Activated naive CD4-positive, alpha-beta T cell treated with anti-CD3 and anti-CD28 coated beads for 36 hours (primary cell): ENCODE measurements at regions not wholly inside any gene's neighbourhood (a gene's known extent, or its start where the extent isn't known, plus 50 kb on each side); places are given as distances from the start of the nearest gene placed in this dataset.

ENCODE experiments used
- CTCF ChIA-PET: fragments of 350-600 bp; sonication (Branson Sonifier 250); formaldehyde crosslinking; loops from one replicate; lab custom pipeline; 2021; ENCODE audit warnings: antibody characterized with exemption; lab: Charles Lee
- DNase-seq: peaks from one replicate; pipeline ENCODE4 v3.0.0-alpha.2; 2020
- H3K27ac Mint-ChIP-seq: one replicate; pipeline ENCODE4 v1.8.0; 2021; ENCODE audit warnings: mild to moderate bottlenecking, mixed read lengths
- H3K27me3 Mint-ChIP-seq: one replicate; pipeline ENCODE4 v1.8.0; 2021; ENCODE audit warnings: low read depth, mixed read lengths
- H3K36me3 Mint-ChIP-seq: one replicate; pipeline ENCODE4 v1.8.0; 2021; ENCODE audit warnings: low read depth, mixed read lengths
- H3K4me1 Mint-ChIP-seq: one replicate; pipeline ENCODE4 v1.8.0; 2021; ENCODE audit warnings: low read depth, mixed read lengths
- H3K4me3 Mint-ChIP-seq: one replicate; pipeline ENCODE4 v1.8.0; 2021; ENCODE audit warnings: mild to moderate bottlenecking, moderate library complexity, mixed read lengths
- H3K9me3 Mint-ChIP-seq: one replicate; pipeline ENCODE4 v1.8.0; 2021; ENCODE audit warnings: mixed read lengths
- intact Hi-C: fragments of 100-400 bp; cut with micrococcal nuclease; formaldehyde crosslinking; loops from one replicate; pipeline ENCODE4 v1.15.1; 2023

DNA sequence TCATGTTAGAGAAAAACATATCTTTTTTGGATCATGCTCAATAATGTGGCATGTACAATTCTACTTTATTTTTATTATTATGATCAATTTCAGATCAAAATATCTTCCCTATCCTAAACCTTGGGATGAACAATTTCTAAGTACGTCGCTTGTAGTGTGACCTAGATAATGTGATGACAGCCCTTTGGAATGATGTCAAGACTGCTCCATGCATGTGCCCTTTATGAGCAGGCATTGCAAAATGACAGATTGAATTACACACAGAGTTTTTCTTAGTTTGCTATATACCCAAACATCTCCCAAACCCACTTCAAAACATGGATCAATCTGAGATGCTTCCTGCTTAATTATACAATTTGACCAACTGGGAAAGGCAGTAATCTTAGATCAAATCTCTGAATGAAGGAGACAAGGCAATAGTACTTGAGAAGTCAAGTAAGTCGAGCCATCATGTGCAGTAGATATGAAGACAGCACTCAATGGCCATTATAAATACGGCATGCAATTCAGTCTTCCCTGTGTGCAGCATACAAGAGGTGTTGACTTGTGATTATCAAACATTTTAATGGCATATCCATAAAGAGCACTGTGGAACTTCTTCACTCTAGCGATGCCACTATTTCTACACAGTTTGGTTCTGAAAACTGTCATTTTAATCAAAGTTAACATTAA is 294.8 kb downstream of the RNF144B start:
- CTCF ChIA-PET = no interaction called here
- peaks cover 4% of the 10 kb centered on the region for H3K9me3 Mint-ChIP-seq
- H3K4me3 Mint-ChIP-seq = no peak overlapping the region
- H3K27me3 Mint-ChIP-seq = no peaks in the 10 kb centered on the region
- no peaks in the 10 kb centered on the region for H3K4me1 Mint-ChIP-seq
- DNase-seq = no peak
- no peak overlapping the region for H3K27ac Mint-ChIP-seq
- intact Hi-C loops = no loop called here
- no peaks in the 10 kb centered on the region for H3K36me3 Mint-ChIP-seq

DNA sequence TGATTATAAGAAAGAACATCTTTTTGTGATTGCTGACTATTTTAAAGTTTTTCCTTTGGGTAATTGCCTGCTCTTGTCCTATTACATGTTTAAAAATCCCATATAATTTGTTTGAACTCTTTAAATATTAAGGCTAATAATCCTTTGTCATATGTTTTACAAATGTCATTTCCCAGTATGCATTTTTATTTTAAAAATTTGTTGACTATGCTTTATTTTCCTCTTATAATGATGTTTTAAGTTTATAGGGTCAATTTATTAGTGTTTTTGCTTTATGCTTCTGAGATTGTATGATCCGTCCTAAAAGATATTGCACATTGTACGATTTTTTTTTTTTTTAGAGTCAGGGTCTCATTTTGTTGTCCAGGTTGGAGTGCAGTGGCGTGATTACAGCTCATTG is 297.2 kb downstream of the RNF144B start:
- no peak for DNase-seq
- no peaks in the 10 kb centered on the region for H3K4me1 Mint-ChIP-seq
- H3K4me3 Mint-ChIP-seq = no peak overlapping the region
- CTCF ChIA-PET = no interaction called here
- H3K27me3 Mint-ChIP-seq = no peaks in the 10 kb centered on the region
- intact Hi-C loops = no loop called here
- no peaks in the 10 kb centered on the region for H3K9me3 Mint-ChIP-seq
- no peaks in the 10 kb centered on the region for H3K36me3 Mint-ChIP-seq
- no peak overlapping the region for H3K27ac Mint-ChIP-seq

DNA sequence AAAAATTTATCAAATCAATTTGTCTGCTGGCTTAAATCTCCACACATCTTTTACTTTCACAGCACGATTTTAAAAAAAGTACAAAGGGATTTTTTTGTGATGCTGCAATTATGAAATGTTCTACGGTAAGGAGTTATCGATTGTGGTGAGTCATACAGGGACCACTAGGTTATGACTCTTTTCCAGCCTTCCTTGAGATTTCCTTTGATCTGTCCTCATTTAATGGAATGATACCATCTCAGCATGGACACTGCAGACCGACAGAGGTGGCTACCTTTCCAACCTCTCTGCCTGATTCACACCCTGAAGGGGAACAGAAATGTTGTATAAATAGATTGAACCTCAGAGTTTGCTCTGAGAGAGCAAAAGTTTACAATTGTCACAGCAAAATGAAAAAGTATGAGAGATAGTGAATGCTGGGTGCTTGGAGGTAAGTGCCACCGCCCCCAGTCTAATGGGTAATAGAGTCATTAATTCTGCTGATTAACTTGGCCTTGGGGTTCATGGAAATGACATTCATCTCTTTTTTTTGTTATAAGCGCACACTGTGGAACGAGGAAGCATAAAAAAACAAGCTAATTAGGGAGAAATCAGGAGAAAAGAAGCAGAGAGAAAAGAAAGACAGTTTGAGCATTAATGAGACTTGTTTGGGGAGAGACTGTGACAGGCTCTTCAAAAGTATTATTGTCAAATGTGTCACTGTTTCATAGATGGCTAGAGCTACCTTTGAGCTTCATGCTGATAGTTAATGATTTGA is 306.0 kb downstream of the RNF144B start:
- DNase-seq = no peak
- Mint-ChIP-seq H3K4me1 (no peaks in the 10 kb centered on the region), H3K36me3 (no peaks in the 10 kb centered on the region), H3K27me3 (no peaks in the 10 kb centered on the region), H3K4me3 (no peak overlapping the region), H3K27ac (no peak overlapping the region), H3K9me3 (no peaks in the 10 kb centered on the region)
- intact Hi-C loops = no loop called here
- CTCF ChIA-PET = no interaction called here

DNA sequence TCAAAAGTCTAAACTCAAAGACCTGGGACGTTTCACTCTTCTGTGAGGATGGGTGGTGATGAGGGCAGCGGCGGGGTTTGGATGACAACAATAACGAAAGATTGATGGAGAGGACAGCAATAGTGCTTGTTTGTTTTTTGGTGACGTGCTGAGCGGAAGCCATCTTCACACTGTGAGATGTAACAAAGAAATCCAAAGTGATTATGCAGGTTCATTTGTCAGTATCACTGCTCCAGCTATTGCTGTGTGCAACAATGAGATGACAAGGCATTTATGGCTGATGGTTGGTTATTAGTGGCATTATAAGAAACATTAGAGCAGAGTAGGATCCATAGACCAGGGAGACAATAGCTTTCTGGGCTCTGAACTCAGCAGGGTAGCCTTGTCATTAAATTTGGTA is 306.7 kb downstream of the RNF144B start:
- Mint-ChIP-seq H3K27ac (no peak overlapping the region), H3K9me3 (no peaks in the 10 kb centered on the region)
- CTCF ChIA-PET = no interaction called here

DNA sequence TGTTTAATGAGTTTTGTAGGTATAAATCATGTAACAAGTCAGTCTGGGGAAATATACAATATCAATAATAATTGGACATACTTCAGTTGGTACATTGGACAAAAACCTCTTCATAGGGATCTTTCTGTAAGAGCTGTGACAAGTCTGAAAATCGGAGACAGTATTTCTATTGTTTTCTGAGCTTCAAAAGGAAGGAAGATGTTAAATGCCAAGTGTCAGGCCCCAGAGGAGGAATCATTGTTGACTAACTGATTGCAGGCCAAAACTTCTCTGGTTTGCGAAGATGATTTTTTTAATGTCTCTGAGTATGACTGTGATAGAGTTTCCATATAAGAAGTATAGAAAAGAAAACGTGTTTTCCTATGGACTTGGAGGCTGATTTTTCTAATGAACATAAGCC is 316.4 kb downstream of the RNF144B start:
- Mint-ChIP-seq H3K9me3 (peaks cover 2% of the 10 kb centered on the region), H3K4me3 (no peak overlapping the region), H3K27me3 (no peaks in the 10 kb centered on the region), H3K4me1 (no peaks in the 10 kb centered on the region), H3K36me3 (no peaks in the 10 kb centered on the region), H3K27ac (no peak overlapping the region)
- DNase-seq = no peak
- intact Hi-C loops = no loop called here
- CTCF ChIA-PET = no interaction called here

More for the DNA sequence above, 306.7 kb downstream of the RNF144B start:
- intact Hi-C loops = no loop called here
- no peak overlapping the region for H3K4me3 Mint-ChIP-seq
- no peaks in the 10 kb centered on the region for H3K27me3 Mint-ChIP-seq
- H3K36me3 Mint-ChIP-seq = no peaks in the 10 kb centered on the region
- no peaks in the 10 kb centered on the region for H3K4me1 Mint-ChIP-seq
- DNase-seq = no peak

DNA sequence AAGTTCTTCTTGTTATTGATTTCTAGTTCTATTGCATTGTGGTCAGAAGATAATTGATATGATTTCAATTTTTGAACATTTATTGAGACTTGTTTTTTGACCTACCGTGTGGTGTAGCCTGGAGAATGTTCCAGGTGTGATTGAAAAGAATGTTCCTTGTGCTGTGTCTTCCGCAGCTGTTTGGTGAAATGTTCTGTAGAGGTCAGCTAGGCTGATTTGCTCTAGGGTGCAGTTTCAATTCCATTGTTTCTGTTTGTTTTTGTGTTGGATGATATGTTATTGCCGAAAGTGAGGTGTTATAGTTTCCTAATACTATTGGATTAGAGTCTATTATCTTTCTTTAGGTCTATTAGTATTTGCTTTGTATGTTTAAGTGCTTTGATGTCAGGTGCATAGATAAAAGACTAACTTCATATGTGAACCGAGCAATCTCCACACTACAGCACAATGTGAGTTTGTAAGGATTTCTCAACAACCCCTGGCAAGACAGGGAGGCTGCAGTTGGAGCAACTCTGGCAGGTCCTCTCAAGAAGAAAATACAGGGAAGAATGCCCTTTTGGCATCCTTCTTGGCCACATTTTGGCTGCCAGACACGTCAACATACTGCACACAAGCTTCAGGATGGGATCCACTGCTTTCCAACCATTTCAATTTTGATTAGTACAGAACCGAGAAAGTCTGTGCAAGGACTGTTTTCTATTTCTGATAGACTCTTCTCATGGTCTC is 320.7 kb downstream of the RNF144B start:
- CTCF ChIA-PET = no interaction called here
- H3K27ac Mint-ChIP-seq = no peak overlapping the region
- no peaks in the 10 kb centered on the region for H3K27me3 Mint-ChIP-seq
- no peaks in the 10 kb centered on the region for H3K36me3 Mint-ChIP-seq
- DNase-seq = no peak
- H3K4me1 Mint-ChIP-seq = no peaks in the 10 kb centered on the region
- intact Hi-C loops = no loop called here
- no peak overlapping the region for H3K4me3 Mint-ChIP-seq
- H3K9me3 Mint-ChIP-seq = peaks cover 2% of the 10 kb centered on the region

DNA sequence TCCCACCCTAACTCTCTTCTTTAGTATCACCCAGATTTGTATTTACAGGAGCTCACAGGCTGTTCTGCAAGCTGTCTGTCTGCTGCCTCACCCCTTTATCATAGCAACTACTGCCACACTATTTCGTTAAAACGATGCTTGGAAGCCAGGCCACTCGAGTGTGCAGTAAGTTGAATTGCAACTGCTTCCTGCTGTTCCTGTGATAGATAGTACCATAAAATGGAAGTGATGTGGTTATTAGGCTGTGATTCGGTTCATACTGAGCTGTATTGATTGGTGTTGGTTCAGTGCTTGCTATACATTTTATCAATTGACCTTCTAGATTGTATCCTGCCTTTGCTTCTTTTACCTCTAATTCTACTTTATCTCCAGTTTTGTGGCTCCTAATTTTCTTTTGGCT is 325.4 kb downstream of the RNF144B start:
- DNase-seq = no peak
- H3K27ac Mint-ChIP-seq = no peak overlapping the region
- CTCF ChIA-PET = no interaction called here
- no peaks in the 10 kb centered on the region for H3K36me3 Mint-ChIP-seq
- peaks cover 2% of the 10 kb centered on the region for H3K27me3 Mint-ChIP-seq
- H3K4me3 Mint-ChIP-seq = no peak overlapping the region
- H3K9me3 Mint-ChIP-seq = peaks cover 2% of the 10 kb centered on the region
- intact Hi-C loops = no loop called here
- no peaks in the 10 kb centered on the region for H3K4me1 Mint-ChIP-seq

DNA sequence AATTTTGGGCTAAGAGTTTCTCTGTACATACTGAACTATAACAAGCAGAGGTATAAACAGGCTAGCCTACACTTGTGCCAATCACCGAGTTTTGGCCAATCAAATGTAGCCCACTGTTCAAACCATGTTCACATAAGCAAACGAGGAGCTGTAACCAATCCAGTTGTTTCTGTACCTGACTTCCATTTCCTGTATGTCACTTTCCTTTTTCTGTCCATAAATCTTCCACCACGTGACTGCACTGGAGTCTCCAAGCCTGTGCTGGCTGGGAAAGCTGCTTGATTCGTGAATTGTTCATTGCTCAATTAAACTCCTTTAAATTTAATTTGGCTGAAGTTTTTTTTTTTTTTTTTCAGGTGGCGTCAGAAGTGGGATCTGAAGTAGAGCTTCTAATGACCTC is 332.9 kb downstream of the RNF144B start:
- Mint-ChIP-seq H3K4me1 (no peaks in the 10 kb centered on the region), H3K4me3 (no peak overlapping the region), H3K9me3 (no peaks in the 10 kb centered on the region), H3K27me3 (peaks cover 2% of the 10 kb centered on the region), H3K27ac (no peak overlapping the region), H3K36me3 (no peaks in the 10 kb centered on the region)
- DNase-seq = no peak
- intact Hi-C loops = no loop called here
- CTCF ChIA-PET = interaction anchor here (1.0 kb wide), 1 partner anchor 57 kb away, joined by 3 read pairs; no protein-coding TSS in a partner anchor

DNA sequence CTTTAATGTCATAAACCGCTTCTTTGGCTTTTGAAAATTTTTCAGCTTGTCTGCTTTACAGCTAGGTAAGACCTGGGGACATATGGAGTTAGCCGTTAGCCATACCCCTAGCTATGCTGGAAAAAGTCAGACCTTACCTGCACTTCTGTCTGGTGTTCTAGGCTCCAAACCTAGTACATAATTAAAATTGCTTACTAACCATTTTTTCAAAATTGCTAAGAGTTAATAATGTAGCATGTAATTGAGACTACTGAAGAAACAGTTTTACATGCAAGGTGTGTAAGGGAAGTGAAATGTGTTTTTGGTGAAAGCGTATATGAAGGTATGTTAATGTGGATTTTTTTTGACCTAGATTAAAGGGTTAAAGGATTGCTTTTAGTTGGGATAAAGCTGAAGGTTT is 336.9 kb downstream of the RNF144B start:
- DNase-seq = no peak
- H3K4me3 Mint-ChIP-seq = no peak overlapping the region
- no peaks in the 10 kb centered on the region for H3K4me1 Mint-ChIP-seq
- no peaks in the 10 kb centered on the region for H3K27me3 Mint-ChIP-seq
- intact Hi-C loops = no loop called here
- H3K36me3 Mint-ChIP-seq = no peaks in the 10 kb centered on the region
- no peaks in the 10 kb centered on the region for H3K9me3 Mint-ChIP-seq
- no peak overlapping the region for H3K27ac Mint-ChIP-seq
- CTCF ChIA-PET = no interaction called here

DNA sequence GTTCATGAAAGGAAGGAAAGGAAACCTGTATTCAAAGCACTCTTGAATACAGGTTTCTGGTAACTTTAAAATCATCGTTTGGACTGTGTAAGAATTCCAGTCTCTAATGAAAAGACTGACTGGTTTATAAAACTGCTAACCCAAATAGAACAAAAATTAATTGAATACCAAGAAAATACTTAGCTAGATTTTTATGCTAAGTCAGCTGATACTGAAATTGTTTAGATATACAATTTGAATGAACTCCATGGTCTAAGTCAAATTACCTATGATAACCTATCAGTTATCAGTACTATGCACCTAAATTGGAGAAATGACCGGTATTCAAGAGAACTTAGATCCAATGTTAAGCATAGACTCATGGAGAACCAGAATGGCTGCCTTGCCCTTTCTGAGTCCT is 338.3 kb downstream of the RNF144B start:
- CTCF ChIA-PET = no interaction called here

DNA sequence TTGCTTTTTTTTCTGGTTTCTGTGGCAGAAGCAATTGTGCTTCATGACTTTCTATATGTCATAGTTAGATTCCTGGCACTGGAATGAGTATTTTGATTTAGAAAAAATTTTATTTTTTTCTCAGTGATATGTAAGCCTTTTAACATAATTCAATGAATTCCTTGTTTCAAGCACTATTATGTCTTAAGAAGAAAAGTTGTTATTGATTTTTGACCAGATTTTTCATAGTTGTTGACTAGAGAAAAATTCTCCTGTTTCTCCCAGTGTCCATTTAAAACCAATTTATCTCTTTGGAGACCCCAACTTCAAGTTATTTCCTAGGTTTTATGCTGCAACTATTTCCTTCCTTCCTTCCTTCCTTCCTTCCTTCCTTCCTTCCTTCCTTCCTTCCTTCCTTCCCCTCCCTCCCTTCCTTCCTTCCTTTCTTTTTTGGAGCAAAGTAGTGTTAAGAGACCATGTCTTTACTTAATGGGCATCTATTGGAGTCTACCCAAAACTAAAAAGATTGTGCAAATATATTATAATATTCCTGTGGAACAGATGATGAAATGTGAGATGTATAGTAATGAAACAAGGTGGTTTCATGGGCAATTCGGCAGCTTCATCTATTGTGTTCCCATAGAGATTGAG is 346.9 kb downstream of the RNF144B start:
- H3K27me3 Mint-ChIP-seq = no peaks in the 10 kb centered on the region
- CTCF ChIA-PET = no interaction called here
- no peaks in the 10 kb centered on the region for H3K36me3 Mint-ChIP-seq
- no peak overlapping the region for H3K4me3 Mint-ChIP-seq
- peaks cover 14% of the 10 kb centered on the region for H3K9me3 Mint-ChIP-seq
- intact Hi-C loops = no loop called here
- no peak for DNase-seq
- no peaks in the 10 kb centered on the region for H3K4me1 Mint-ChIP-seq
- no peak overlapping the region for H3K27ac Mint-ChIP-seq

More for the DNA sequence above, 338.3 kb downstream of the RNF144B start:
- no peak for DNase-seq
- peaks cover 3% of the 10 kb centered on the region for H3K9me3 Mint-ChIP-seq
- H3K27me3 Mint-ChIP-seq = no peaks in the 10 kb centered on the region
- H3K4me1 Mint-ChIP-seq = no peaks in the 10 kb centered on the region
- H3K36me3 Mint-ChIP-seq = no peaks in the 10 kb centered on the region
- no peak overlapping the region for H3K27ac Mint-ChIP-seq
- intact Hi-C loops = no loop called here
- H3K4me3 Mint-ChIP-seq = no peak overlapping the region

DNA sequence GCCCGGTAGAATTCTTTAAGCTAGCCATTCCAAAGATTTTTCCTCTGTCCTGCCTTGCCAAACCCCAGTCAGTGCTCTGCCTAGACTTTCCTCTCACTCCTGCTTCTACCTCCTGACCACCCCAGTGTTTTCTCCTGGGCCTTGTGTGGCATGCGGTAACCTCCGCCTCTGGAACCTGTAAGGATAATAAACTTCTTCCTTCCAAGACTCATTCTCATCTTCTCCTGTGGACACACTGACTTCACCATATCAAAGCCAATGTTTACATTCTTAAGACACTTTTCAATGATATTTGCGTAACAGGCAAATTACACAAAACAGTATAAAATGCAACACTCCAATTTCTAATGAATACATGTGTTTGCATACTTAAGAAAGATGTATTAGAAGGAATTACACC is 354.6 kb downstream of the RNF144B start:
- CTCF ChIA-PET = interaction anchor here (0.6 kb wide), 1 partner anchor 1372 kb away, joined by 3 read pairs; no protein-coding TSS in a partner anchor
- Mint-ChIP-seq H3K27ac (no peak overlapping the region), H3K36me3 (no peaks in the 10 kb centered on the region), H3K27me3 (no peaks in the 10 kb centered on the region), H3K9me3 (no peaks in the 10 kb centered on the region), H3K4me3 (no peak overlapping the region), H3K4me1 (no peaks in the 10 kb centered on the region)
- DNase-seq = no peak
- intact Hi-C loops = no loop called here
